Astrocyte of the spinal cord (primary cell): ENCODE measurements at regions not wholly inside any gene's neighbourhood (a gene's known extent, or its start where the extent isn't known, plus 50 kb on each side); places are given as distances from the start of the nearest gene placed in this dataset.
"Not testable (repeated sequence)": the region's sequence is repeated elsewhere in the genome, so short reads cannot be mapped to it uniquely, and the experiment has no call there.

Experiments
- DNase-seq: peaks from one replicate; pipeline ENCODE4 v3.0.0; 2011; ENCODE audit warnings: low read depth, low spot score
- H3K4me3 ChIP-seq: 2 replicates; pipeline ENCODE4 v1.5.1; 2011; ENCODE audit warnings: low read depth, mild to moderate bottlenecking, low read length, moderate library complexity
- CTCF ChIP-seq: IDR thresholded peaks from 2 replicates; pipeline ENCODE4 v1.5.1; 2012; ENCODE audit warnings: low read depth, mild to moderate bottlenecking, low read length, inconsistent platforms
- in situ Hi-C: cut with HindIII; loops from 2 replicates; pipeline ENCODE4 v1.10.0; 2017; ENCODE audit warnings: low sequenced_read_pairs

- no peak overlapping the region for H3K4me3 ChIP-seq
Measured at GRCh38 chr12:38204831-38205230, 111.7 kb upstream of the ALG10B start.

GRCh38 chr12:38222011-38222410, 94.6 kb upstream of the ALG10B start:
- DNase-seq = no peak
- no peak overlapping the region for H3K4me3 ChIP-seq
- in situ Hi-C loops = no loop called here
- no peak for TF ChIP-seq CTCF

More at GRCh38 chr12:38204831-38205230, 111.7 kb upstream of the ALG10B start:
- in situ Hi-C loops = no loop called here
- DNase-seq = no peak
- TF ChIP-seq CTCF = no peak

- H3K4me3 ChIP-seq, DNase-seq, in situ Hi-C loops: not testable (repeated sequence)
Measured at GRCh38 chr12:38238328-38238727, 78.2 kb upstream of the ALG10B start.

GRCh38 chr12:38253778-38254177, 62.8 kb upstream of the ALG10B start:
- in situ Hi-C loops = no loop called here
- no peak for TF ChIP-seq CTCF
- no peak overlapping the region for H3K4me3 ChIP-seq
- DNase-seq = no peak

- TF ChIP-seq CTCF = no peak
- in situ Hi-C loops = no loop called here
Measured at GRCh38 chr12:38258411-38258810, 58.2 kb upstream of the ALG10B start.

More at GRCh38 chr12:38258411-38258810, 58.2 kb upstream of the ALG10B start:
- no peak overlapping the region for H3K4me3 ChIP-seq
- no peak for DNase-seq
